ENCODE measurements at regions not wholly inside any gene's neighbourhood (a gene's known extent, or its start where the extent isn't known, plus 50 kb on each side); places are given as distances from the start of the nearest gene placed in this dataset.

DNA sequence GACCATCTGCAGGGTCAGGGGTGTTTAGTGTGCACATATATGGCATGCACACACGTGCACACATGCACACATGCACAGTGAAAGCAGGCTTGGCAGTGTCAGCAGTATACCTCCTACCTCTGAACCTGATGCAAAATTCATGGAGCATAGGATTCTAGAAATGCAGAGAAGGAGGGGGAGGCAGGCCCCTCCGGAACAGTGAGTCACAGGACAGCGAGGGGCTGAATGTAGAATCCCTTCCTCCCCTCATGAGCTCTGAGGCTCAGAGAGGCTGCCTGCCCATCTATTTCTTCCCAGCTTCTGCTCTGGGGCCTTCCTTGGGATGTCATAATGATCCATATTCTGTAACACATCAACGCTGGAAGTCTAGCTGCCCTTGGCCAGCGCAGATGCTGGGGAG lies 66.7 kb upstream of the NECTIN1 start (continued):
- TF ChIP-seq, protein P1, sequence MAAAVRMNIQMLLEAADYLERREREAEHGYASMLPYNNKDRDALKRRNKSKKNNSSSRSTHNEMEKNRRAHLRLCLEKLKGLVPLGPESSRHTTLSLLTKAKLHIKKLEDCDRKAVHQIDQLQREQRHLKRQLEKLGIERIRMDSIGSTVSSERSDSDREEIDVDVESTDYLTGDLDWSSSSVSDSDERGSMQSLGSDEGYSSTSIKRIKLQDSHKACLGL (CRISPR knock-in tag; IDR thresholded peaks at IDR 0.05), result no peak
- TF ChIP-seq, protein P2, sequence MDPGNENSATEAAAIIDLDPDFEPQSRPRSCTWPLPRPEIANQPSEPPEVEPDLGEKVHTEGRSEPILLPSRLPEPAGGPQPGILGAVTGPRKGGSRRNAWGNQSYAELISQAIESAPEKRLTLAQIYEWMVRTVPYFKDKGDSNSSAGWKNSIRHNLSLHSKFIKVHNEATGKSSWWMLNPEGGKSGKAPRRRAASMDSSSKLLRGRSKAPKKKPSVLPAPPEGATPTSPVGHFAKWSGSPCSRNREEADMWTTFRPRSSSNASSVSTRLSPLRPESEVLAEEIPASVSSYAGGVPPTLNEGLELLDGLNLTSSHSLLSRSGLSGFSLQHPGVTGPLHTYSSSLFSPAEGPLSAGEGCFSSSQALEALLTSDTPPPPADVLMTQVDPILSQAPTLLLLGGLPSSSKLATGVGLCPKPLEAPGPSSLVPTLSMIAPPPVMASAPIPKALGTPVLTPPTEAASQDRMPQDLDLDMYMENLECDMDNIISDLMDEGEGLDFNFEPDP (CRISPR knock-in tag; conservative IDR thresholded peaks at IDR 0.05), result no peak
- no peak for TF ChIP-seq ATRX (CRISPR knock-in tag; IDR thresholded peaks at IDR 0.05; ENCODE audit: borderline replicate concordance)

DNA sequence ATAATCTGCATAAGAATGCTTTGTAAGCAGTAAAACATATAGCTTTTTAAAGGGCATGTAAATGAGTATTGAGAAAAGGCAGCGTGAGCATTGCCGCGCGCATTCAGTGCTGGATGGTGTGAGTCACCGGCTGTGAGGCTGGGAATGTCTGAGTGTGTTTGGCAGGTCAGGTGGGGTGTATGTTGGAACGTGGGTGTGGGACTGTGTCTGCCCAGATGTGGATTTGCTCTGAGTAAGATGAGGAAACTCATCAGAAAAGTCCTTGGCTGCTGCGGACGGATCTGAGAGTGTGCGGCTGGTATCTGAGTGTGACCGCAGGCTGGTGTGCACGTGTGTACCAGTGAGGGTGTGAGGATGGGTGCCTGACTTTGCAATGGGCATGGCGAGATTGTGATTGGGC lies 66.2 kb upstream of the NECTIN1 start:
- WGBS (ENCODE audit: low lambda C conversion rate), result 64% methylated on average over 11 of the region's 12 CpGs
- ATAC-seq (no peak), FAIRE-seq (no peak), DNase-seq (ENCODE audit: low spot score) (no peak)
- Histone ChIP-seq H3K9ac (ENCODE audit: insufficient read depth, low read depth, low read length) (no peak overlapping the region), H3K4me2 (ENCODE audit: low read depth, low read length) (no peak overlapping the region), H3K27me3 (ENCODE audit: control insufficient read depth in 1 of 2, insufficient read depth in 2 of 2, low read length in 2 of 2) (peaks cover 6 to 40% of the 10 kb centered on the region in 2 experiments; a peak in 4 of 5 replicates), H2AFZ (ENCODE audit: low read length) (no peak overlapping the region), H3K9me3 (ENCODE audit: low read length) (no peaks in the 10 kb centered on the region), H3K4me3 (replicated peaks in 1 of 3; ENCODE audit: insufficient read depth in 1 of 3, low read depth in 2 of 3, low read length in 3 of 3) (no peak overlapping the region), H3K4me1 (ENCODE audit: insufficient read depth, low read length) (no peaks in the 10 kb centered on the region), H3K36me3 (replicated peaks in 1 of 2; ENCODE audit: control insufficient read depth in 1 of 2, insufficient read depth in 2 of 2, low read length in 2 of 2) (no peaks in the 10 kb centered on the region), H3K79me2 (ENCODE audit: insufficient read depth, low read length) (no peaks in the 10 kb centered on the region), H3K27ac (ENCODE audit: extremely low read length, insufficient read depth, low read length) (no peak overlapping the region), H4K20me1 (ENCODE audit: insufficient read depth, low read length) (no peaks in the 10 kb centered on the region)
- TF ChIP-seq SMC3 (IDR thresholded peaks at IDR 0.05; ENCODE audit: low read length) (no peak), ZNF839 (CRISPR knock-in tag; IDR thresholded peaks at IDR 0.05; ENCODE audit: borderline replicate concordance) (no peak), THYN1 (CRISPR knock-in tag; IDR thresholded peaks at IDR 0.05; ENCODE audit: borderline replicate concordance, low read depth) (no peak), SRSF9 (IDR thresholded peaks at IDR 0.05; ENCODE audit: borderline replicate concordance, insufficient read depth, low read depth, low read length, poor library complexity, severe bottlenecking) (no peak), GATAD2A (CRISPR knock-in tag; IDR thresholded peaks at IDR 0.05) (no peak), MIER2 (CRISPR knock-in tag; IDR thresholded peaks at IDR 0.05) (no peak)
- CTCF ChIA-PET (ENCODE audit: low intra/inter-chr PET ratio, low total read pairs), result no interaction called here
- BruUV-seq (replicated peaks), result no TSS peak
- POLR2A ChIA-PET, result no interaction called here
- in situ Hi-C loops (cut with HindIII; ENCODE audit: extremely low pct_ligation_motif_present, low pct_unique_long_range_greater_than_20kb) (no loop called here), intact Hi-C loops (cut with micrococcal nuclease; ENCODE audit: unreplicated experiment) (no loop called here)

Measured in HepG2 (cell line).